ENCODE measurements at regions not wholly inside any gene's neighbourhood (a gene's known extent, or its start where the extent isn't known, plus 50 kb on each side); places are given as distances from the start of the nearest gene placed in this dataset.
"Not testable (repeated sequence)": the region's sequence is repeated elsewhere in the genome, so short reads cannot be mapped to it uniquely, and the experiment has no call there.

DNA sequence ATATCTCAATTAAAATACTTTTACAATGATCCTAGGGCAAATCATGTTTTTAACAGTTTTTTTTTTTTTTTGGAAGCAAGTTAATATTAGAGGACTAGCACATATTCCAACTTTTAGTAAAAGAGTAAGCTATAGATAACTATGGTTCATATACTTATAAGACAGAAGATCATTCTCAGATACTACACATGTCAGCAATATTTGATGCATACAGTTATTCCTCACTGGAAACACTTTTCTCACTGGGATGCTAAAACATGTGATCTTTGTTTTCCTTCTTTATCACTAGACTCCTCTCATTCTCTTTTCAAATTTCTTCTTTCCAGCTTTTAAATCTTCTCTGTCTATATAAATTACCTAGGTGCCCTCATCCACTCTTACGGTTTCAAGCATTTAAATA is 1020.4 kb upstream of the FBXO33 start:
- FAIRE-seq = no peak
- DNase-seq (ENCODE audit: extremely low spot score, insufficient read length, low read depth) = no peak

DNA sequence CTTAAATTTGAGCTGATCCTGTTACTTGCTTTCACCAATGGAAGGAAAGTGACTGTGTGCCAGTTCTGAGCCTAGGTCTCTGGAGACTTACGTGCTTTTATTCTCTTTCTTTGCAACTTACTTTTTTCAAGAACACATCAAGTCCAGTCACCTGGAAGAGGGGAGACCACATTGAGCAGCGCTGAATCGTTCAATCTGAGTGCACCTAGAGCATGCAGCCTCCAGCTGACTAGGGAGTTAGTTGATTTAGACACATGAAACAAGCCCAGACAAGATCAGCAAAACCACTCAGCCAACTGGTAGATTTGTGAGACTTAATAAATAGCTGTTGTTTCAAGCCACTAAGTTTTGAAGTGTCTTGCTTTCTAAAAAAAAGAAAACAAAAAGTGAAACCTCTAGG is 1014.8 kb upstream of the FBXO33 start:
- DNase-seq (ENCODE audit: extremely low spot score, insufficient read length, low read depth) (no peak), FAIRE-seq (no peak)

DNA sequence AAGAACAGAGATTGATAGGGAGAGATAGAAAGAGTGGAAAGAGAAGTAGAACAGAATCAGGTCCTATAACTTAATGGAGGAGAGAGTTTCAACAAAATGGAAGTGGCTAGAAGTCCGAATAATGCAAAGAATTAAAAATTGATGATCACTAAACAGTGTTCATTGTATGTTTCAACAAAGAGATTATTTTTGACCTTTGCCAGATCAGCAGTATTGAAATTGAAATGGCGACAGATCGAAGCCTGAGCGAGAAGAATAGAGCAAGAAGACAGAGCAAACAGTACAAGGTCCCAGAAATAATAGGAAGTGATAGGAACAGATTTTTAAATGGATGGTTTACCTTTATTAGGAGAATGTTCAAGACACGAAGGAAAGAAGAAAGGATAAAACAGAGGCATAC is 1012.8 kb upstream of the FBXO33 start:
- no peak for FAIRE-seq
- DNase-seq (ENCODE audit: extremely low spot score, insufficient read length, low read depth) = no peak

DNA sequence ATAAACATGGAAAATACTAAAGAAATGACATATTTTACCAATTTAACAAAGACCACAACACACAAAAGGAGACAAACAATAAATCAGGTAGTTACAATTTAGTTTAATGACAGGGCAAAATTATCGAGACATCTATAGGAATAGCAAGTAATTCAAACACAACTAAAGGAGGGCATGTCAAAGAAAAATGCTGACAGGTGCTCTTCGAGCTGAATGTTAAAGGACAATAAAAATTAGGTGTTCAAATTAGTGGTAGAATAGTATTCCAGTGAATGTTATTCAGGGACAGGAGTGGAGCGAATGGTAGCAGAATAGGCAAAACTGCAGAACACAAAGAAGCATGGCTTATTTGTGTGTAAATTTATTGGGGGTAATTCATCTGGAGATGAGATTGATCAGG is 1004.3 kb upstream of the FBXO33 start:
- no peak for DNase-seq (ENCODE audit: extremely low spot score, insufficient read length, low read depth)
- no peak for FAIRE-seq

GRCh38 chr14:40417777-40418401 is 985.7 kb upstream of the FBXO33 start:
- FAIRE-seq (peak; percentile 12), DNase-seq (ENCODE audit: extremely low spot score, insufficient read length, low read depth) (no peak)

- DNase-seq (ENCODE audit: extremely low spot score, insufficient read length, low read depth) (no peak), FAIRE-seq (no peak)
Observed at GRCh38 chr14:40416565-40416964, 984.3 kb upstream of the FBXO33 start.

- no peak for FAIRE-seq
Observed at GRCh38 chr14:40414386-40414785, 982.2 kb upstream of the FBXO33 start.

DNA sequence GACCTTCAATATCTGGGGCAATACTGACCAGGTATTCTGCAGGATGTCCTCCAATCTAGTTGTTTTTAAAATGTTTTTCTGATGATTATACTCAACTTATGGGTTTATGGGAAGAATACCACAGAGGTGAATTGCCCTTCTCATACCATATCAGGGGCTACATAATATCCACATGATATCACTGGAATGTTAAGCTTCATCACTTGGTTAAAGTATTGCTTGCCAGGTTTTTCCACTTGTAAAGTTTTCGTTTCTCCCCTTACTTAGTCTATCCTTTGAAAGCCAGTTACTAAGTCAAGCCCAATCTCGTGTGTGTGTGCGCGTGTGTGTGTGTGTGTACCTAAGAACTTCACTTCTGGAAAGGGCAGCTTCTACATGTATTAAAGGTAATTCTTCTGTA is 980.9 kb upstream of the FBXO33 start:
- no peak for FAIRE-seq
- DNase-seq (ENCODE audit: extremely low spot score, insufficient read length, low read depth) = no peak

More at GRCh38 chr14:40414386-40414785, 982.2 kb upstream of the FBXO33 start:
- DNase-seq (ENCODE audit: extremely low spot score, insufficient read length, low read depth) = no peak

GRCh38 chr14:40410708-40411107 is 978.5 kb upstream of the FBXO33 start:
- DNase-seq (ENCODE audit: extremely low spot score, insufficient read length, low read depth) = no peak
- FAIRE-seq = no peak

DNA sequence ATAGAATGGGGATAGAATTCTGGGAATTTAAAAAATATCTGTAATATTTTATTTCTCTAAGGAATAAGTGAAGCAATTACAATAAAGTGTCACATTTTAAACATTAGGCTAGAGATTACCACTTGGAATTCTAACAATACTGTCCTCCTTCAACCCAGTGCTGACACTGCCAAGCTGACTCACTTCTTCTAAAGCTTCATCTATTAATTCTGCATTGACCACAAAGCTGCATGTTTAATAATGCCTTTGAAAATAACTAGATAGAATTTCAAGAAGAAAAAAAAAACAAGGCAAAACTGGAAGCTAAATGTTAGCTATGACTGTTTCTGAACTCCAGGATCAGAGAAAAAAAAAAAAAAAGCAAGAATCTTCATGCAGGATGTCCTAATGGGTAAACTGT is 970.7 kb upstream of the FBXO33 start:
- FAIRE-seq (no peak), DNase-seq (ENCODE audit: extremely low spot score, insufficient read length, low read depth) (no peak)

DNA sequence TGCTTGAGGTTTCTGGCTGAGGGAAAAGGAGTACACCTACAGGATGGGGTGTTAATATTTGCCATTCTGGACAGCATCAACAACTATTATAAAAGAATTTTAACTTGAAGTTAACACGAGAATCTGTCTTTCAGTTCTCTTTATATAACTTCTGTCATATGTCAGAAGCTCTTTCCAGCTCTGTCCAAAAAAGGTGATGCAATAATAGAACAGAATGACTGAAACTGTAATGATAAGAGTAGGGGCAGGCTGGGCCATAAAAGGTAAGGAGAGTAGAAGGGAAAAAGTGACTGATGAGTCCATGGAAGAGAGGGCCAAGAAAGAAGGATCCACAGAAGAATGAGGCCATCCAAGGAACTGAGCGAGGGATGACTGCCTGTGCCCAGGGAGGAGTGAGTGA is 966.7 kb upstream of the FBXO33 start:
- FAIRE-seq (no peak), DNase-seq (ENCODE audit: extremely low spot score, insufficient read length, low read depth) (no peak)

DNA sequence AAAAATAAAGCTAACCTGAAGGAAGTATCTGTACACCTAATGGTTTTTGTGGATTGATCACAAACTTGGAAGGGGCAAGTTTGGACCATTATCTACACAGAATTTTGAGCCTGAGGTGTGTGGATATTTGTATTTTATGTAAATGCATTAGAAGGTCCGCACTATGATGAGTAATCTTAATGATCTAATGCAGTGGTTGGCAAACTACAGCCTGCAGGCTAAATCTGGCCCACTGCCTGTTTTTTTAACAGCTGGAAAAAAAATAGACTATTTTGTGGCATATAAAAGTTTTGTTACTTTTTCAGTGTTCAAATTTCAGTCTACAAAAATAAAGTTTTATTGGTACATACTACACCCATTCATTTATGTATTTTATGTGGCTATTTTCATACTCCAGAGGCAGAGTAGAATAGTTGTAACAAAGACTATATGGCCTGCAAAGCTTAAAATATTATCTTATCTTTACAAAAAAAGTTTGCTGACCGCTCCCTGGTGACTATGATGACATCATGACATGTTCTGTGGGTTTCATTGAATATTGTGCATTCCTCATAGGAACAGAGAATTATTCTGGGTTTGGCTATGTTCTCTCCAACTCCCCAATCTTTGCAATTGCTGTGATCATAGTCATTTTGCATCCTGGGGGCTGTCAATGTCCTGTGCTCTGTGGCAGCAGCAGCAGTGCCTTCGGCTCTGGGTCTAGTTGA is 962.6 kb upstream of the FBXO33 start:
- DNase-seq (ENCODE audit: extremely low spot score, insufficient read length, low read depth) = no peak
- FAIRE-seq = no peak

GRCh38 chr14:40393143-40393542 is 960.9 kb upstream of the FBXO33 start:
- DNase-seq (ENCODE audit: extremely low spot score, insufficient read length, low read depth) = no peak
- FAIRE-seq = no peak

- DNase-seq (ENCODE audit: extremely low spot score, insufficient read length, low read depth) = no peak
- FAIRE-seq = no peak
Observed at GRCh38 chr14:40386433-40386832, 954.2 kb upstream of the FBXO33 start.

DNA sequence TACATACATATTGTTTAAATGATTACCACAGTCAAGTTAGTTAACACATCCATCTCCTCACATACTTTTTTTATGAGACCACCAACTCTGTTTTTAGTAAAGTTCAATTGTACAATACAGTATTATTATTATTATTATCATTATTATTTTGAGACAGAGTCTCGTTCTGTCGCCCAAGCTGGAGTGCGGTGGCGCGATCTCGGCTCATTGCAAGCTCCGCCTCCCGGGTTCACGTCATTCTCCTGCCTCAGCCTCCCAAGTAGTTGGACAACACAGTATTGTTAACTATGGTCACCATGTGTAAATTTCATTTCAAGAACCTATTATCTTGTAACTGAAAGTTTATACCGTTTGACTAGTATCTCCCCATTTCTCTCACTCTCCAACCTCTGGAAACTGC is 942.0 kb upstream of the FBXO33 start:
- FAIRE-seq (no peak), DNase-seq (ENCODE audit: extremely low spot score, insufficient read length, low read depth) (no peak)

DNA sequence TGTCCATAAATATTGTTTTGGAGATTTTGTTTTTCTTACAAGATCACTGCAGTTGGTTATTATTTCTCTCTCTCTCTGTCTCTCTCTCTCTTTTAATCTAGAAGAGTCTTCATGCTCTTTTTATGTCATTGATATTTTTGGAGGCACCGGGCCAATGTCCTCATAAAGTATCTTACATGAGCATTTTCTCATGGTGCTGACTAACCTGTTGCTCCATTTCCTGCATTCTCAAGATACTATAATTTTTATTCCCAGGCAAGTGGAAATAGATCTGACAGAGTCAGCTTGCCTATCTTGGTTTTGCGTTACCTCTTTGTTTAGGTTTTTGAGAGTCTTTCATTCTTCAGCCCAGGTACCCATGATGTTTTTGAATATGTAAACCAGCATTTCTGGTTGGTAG is 938.8 kb upstream of the FBXO33 start:
- DNase-seq (ENCODE audit: extremely low spot score, insufficient read length, low read depth) (no peak), FAIRE-seq (no peak)

DNA sequence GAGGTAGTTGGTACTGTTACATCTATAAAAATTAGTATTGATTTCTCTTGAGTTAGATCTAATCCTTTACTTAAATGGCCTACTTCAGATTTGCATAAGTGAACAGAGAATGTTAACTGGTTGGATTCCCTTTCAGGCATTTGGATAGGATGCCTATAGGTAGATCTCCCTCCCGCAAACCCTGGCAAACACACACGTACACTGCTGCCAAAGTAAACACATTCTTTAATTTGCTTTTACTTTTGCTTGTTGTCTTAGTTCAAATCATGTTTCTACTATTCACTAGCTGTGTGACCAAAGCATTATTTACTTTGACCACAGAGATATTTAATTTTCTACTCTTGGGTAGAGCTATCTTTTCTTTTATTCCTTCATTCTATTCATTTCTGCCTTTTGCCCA is 936.1 kb upstream of the FBXO33 start:
- FAIRE-seq (no peak), DNase-seq (ENCODE audit: extremely low spot score, insufficient read length, low read depth) (no peak)

- no peak for DNase-seq (ENCODE audit: extremely low spot score, insufficient read length, low read depth)
- FAIRE-seq = no peak
Observed at GRCh38 chr14:40367717-40368116, 935.5 kb upstream of the FBXO33 start.

DNA sequence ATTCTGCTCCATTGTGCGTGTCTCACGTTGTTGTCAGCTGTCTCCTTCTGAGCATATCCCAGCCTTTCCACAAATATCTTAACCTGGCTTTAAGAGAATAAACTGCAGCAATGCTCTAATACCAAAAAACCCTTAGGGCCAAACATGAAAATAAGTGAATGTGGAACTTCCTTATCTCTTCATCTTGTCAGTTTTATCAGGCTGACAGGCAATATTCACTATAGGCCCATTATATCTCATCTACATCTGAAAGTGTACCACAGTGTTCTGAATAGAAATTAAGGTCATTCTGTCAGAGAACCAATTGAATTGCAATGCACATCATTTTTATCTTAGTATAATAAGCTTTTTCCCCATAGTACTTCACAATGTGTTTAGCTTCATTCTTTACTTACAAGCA is 933.1 kb upstream of the FBXO33 start:
- DNase-seq (ENCODE audit: extremely low spot score, insufficient read length, low read depth) (no peak), FAIRE-seq (no peak)

GRCh38 chr14:40362856-40363255 is 930.6 kb upstream of the FBXO33 start:
- DNase-seq (ENCODE audit: extremely low spot score, insufficient read length, low read depth) (no peak), FAIRE-seq (no peak)

GRCh38 chr14:40354754-40355153 is 922.5 kb upstream of the FBXO33 start:
- no peak for DNase-seq (ENCODE audit: extremely low spot score, insufficient read length, low read depth)
- FAIRE-seq = no peak

- not testable (repeated sequence) for DNase-seq (ENCODE audit: extremely low spot score, insufficient read length, low read depth); FAIRE-seq
Observed at GRCh38 chr14:40348104-40348503, 915.9 kb upstream of the FBXO33 start.
